ENCODE measurements at regions not wholly inside any gene's neighbourhood (a gene's known extent, or its start where the extent isn't known, plus 50 kb on each side); places are given as distances from the start of the nearest gene placed in this dataset.

- TF ChIP-seq CTCF (conservative IDR thresholded peaks at IDR 0.05), result no peak
- TF ChIP-seq ZFX (IDR thresholded peaks at IDR 0.05), result no peak
Measured at GRCh38 chr7:68185631-68186456, 1189.2 kb downstream of the TYW1 start.

All from C4-2B (cell line).